IPS DF 6.9 (cell line): ENCODE measurements at regions not wholly inside any gene's neighbourhood (a gene's known extent, or its start where the extent isn't known, plus 50 kb on each side); places are given as distances from the start of the nearest gene placed in this dataset.

ENCODE experiments used
- DNase-seq: peaks from one replicate; pipeline ENCODE4 v3.0.0-alpha.2; 2013; ENCODE audit warnings: low read depth, low spot score
- H3K27ac ChIP-seq: one replicate; pipeline ENCODE4 v1.5.1; 2013; ENCODE audit warnings: low read length, control low read depth
- H3K27me3 ChIP-seq: 2 replicates; pipeline ENCODE4 v1.6.1; 2013; ENCODE audit warnings: mild to moderate bottlenecking, low read length; ENCODE audit not compliant: control insufficient read depth, insufficient read depth
- H3K36me3 ChIP-seq: 2 replicates; pipeline ENCODE4 v1.6.1; 2013; ENCODE audit warnings: low read length; ENCODE audit not compliant: control insufficient read depth, insufficient read depth
- H3K4me1 ChIP-seq: 2 replicates; pipeline ENCODE4 v1.6.1; 2013; ENCODE audit warnings: low read length; ENCODE audit not compliant: control insufficient read depth, insufficient read depth
- H3K4me3 ChIP-seq: 2 replicates; pipeline ENCODE4 v1.5.1; 2013; ENCODE audit warnings: mild to moderate bottlenecking, low read length
- H3K9me3 ChIP-seq: 2 replicates; pipeline ENCODE4 v1.6.1; 2013; ENCODE audit warnings: low read length, inconsistent platforms; ENCODE audit not compliant: control insufficient read depth, insufficient read depth
- WGBS: extraction: QIAGEN DNeasy Blood & Tissue Kit; methylation state at CpG from one replicate; pipeline ENCODE4 v1.1.7; 2013; ENCODE audit warnings: mixed read lengths, missing lambda C conversion rate; ENCODE audit not compliant: insufficient read length, insufficient coverage; 5-methylcytosine and 5-hydroxymethylcytosine counted together

DNA sequence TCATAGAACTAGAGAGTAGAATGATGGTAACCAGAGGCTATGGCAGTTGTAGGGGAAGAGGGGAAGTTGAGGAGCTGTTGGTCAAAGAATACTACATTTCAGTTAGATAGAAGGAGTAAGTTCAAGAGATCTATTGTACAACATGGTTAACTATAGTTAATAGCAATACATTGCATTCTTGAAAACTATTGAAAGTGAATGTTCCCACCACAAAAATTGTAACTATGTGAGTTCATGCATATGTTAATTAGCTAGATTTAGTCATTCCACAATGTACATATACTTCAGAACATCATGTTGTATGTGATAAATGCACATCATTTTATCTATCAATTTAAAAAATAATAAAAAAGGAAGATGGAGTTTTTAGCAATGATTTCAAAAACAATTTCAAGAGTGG, 125.3 kb upstream of the IL15 start:
- DNase-seq: no peak

DNA sequence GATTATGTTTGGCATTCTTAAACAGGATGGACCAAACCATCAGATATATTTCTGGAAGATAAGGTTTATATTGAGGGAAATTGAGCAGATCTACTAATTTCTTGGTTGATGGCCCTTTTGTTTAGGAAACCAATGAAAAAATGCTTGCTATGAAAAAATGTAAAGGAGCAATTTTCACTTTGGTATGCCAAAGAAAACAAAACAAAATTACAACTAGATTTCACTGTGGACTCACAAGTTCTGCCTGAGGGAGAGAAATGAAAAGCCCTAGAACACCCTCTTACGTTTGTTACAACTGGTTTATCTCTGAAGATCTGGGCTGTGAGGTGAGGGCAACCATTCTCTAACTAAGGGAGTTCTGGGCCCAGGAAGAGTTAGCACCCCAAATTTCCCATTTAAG, 122.5 kb upstream of the IL15 start:
- no CpG with 5 or more reads among the region's 1 CpG for WGBS
- H3K36me3 ChIP-seq: no peaks in the 10 kb centered on the region
- H3K27ac ChIP-seq: no peak overlapping the region
- H3K9me3 ChIP-seq: peaks cover 4% of the 10 kb centered on the region
- no peak for DNase-seq
- H3K4me3 ChIP-seq: no peak overlapping the region
- no peaks in the 10 kb centered on the region for H3K4me1 ChIP-seq
- no peaks in the 10 kb centered on the region for H3K27me3 ChIP-seq

More for the DNA sequence above, 125.3 kb upstream of the IL15 start:
- H3K36me3 ChIP-seq: no peaks in the 10 kb centered on the region
- H3K4me3 ChIP-seq: no peak overlapping the region
- no peaks in the 10 kb centered on the region for H3K4me1 ChIP-seq
- no peaks in the 10 kb centered on the region for H3K27me3 ChIP-seq
- H3K9me3 ChIP-seq: peaks cover 4% of the 10 kb centered on the region
- H3K27ac ChIP-seq: no peak overlapping the region

DNA sequence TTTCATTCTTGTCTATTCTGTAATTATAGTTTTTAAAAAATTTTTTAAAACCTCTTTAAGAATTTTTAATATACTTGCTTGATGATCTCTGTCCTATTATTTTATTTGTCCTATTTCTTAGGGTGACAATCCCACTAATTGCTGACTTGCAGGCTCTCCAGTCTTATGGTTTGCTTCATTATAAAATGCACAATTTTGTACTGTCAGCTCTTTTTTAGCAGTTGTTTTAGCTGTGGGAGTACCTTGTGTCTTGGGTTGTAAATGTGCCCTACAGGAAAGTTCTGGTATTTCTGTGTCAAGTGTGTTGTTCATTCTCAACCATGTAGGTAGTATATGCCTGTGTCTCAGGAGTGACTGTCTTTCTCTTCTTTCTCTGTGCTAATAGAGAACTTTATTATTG, 118.2 kb upstream of the IL15 start:
- Histone ChIP-seq H3K36me3 (no peaks in the 10 kb centered on the region), H3K9me3 (no peaks in the 10 kb centered on the region), H3K4me3 (no peak overlapping the region), H3K27ac (no peak overlapping the region), H3K27me3 (no peaks in the 10 kb centered on the region), H3K4me1 (no peaks in the 10 kb centered on the region)
- no peak for DNase-seq

DNA sequence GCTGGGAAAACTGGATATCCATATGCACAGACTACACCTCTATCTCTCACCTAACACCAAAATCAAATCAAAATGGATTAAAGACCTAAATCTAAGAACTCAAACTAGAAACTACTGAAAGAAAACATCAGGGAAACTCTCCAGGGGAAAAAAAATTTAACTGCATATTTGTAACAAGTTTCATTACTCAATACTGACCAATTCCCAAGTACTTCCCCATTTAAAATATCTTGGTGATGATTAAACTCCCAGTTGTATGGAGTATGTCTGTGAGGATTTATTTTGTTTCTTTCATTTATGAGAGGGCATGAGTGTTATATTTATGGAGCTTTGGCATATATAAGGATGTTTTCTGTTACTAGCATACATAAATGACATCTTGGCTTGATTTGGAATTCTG, 112.3 kb upstream of the IL15 start:
- Histone ChIP-seq H3K4me3 (no peak overlapping the region), H3K9me3 (no peaks in the 10 kb centered on the region), H3K4me1 (no peaks in the 10 kb centered on the region), H3K27ac (no peak overlapping the region), H3K36me3 (no peaks in the 10 kb centered on the region), H3K27me3 (no peaks in the 10 kb centered on the region)
- DNase-seq: no peak

DNA sequence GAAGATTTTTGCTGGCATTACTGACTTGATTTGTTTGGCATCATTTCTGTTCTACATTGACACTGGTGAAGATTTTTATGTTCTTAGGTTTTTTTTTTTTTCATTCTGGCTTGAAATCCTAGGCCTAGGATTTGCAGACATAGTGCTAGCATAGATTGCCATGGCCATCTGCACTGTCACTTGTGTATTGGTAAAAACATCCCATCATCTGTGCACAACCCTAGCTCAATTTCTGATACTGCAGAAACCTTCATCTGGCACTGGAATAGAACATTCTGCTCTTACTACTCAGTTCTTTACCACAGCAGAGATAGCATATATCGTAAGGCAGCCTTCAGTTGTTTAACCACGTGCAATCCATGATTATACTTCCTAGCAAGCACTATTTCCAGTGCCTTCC, 111.5 kb upstream of the IL15 start:
- Histone ChIP-seq H3K4me3 (no peak overlapping the region), H3K4me1 (no peaks in the 10 kb centered on the region), H3K27me3 (no peaks in the 10 kb centered on the region), H3K27ac (no peak overlapping the region), H3K9me3 (no peaks in the 10 kb centered on the region), H3K36me3 (no peaks in the 10 kb centered on the region)
- DNase-seq: no peak
- no CpG with 5 or more reads among the region's 2 CpGs for WGBS

DNA sequence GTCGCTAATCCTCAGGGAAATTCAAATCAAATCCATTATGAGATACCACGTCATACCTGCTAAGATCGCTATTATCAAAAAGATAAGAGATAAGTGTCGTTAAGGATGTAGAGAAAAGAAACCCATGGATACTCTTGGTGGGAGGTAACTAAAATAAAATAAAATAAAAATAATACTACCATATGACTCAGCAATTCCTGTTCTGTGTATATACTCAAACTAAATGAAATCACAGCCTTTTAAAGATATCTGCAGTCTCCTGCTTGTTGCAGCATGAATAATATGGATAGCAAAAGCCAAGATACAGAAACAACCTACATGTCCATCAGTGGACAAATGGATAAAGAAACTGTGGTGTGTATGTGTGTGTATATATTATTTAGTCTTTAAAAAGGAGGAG, 105.8 kb upstream of the IL15 start:
- H3K4me1 ChIP-seq: no peaks in the 10 kb centered on the region
- H3K4me3 ChIP-seq: no peak overlapping the region
- no peaks in the 10 kb centered on the region for H3K9me3 ChIP-seq
- H3K27me3 ChIP-seq: no peaks in the 10 kb centered on the region
- no peak for DNase-seq
- no CpG with 5 or more reads among the region's 4 CpGs for WGBS
- no peak overlapping the region for H3K27ac ChIP-seq
- H3K36me3 ChIP-seq: no peaks in the 10 kb centered on the region

DNA sequence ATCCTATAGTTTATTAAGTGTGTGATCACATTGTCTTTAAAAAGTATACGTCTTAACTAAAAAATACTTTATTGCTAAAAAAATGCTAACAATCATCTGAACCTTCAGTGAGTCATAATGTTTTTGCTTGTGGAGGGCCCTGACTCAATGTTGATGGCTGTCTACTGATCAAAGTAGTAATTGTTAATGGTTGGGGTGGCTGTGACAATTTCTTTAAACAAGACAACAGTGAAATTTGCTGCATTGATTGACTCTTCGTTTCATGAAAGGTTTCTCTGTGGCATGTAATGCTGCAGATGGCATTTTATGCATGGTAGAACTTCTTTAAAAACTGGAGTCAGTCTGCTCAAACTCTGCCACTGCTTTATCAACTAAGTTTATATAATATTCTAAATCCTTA, 101.4 kb upstream of the IL15 start:
- Histone ChIP-seq H3K27ac (no peak overlapping the region), H3K36me3 (no peaks in the 10 kb centered on the region), H3K9me3 (no peaks in the 10 kb centered on the region), H3K4me3 (no peak overlapping the region), H3K4me1 (no peaks in the 10 kb centered on the region), H3K27me3 (no peaks in the 10 kb centered on the region)
- WGBS: no CpG with 5 or more reads among the region's 2 CpGs
- no peak for DNase-seq

DNA sequence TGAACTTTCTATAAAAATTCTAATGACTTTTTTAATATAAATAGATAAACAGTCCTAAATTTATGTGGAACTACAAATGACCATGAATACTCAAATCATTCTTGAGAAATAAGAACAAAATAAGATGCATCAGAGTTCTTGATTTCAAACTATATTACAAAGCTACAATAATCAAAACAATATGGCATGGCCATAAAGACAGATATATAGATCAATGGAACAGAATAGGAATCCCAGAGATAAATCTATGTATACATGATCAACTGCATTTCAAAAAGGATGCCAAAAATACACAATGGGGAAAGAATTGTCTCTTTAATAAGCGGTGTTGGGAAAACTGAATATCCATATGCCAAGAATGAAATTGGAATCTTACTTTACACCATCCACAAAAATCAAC, 98.4 kb upstream of the IL15 start:
- no peak overlapping the region for H3K27ac ChIP-seq
- no peak for DNase-seq
- no peak overlapping the region for H3K4me3 ChIP-seq
- H3K36me3 ChIP-seq: no peaks in the 10 kb centered on the region
- WGBS: no CpG with 5 or more reads among the region's 1 CpG
- H3K27me3 ChIP-seq: no peaks in the 10 kb centered on the region
- no peaks in the 10 kb centered on the region for H3K9me3 ChIP-seq
- H3K4me1 ChIP-seq: no peaks in the 10 kb centered on the region

DNA sequence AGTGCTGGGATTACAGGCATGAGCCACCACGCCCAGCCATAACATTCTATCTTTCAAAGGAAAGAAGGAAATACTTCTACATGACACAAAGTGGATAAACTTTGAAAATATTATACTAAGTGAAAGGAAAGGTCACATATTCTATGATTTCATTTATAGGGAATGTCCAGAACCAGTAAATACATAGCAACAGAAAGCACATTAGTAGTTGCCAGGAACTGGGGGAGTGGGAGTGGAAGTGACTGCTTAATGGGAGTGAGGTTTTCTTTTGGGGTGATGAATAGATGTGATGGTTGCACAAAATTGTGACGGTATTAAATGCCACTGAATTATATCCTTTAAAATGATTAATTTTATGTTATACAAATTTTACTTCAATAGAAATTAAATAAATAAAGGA, 95.7 kb upstream of the IL15 start:
- no peak for DNase-seq
- Histone ChIP-seq H3K27ac (no peak overlapping the region), H3K9me3 (no peaks in the 10 kb centered on the region), H3K4me3 (no peak overlapping the region), H3K36me3 (no peaks in the 10 kb centered on the region), H3K4me1 (no peaks in the 10 kb centered on the region), H3K27me3 (no peaks in the 10 kb centered on the region)
- WGBS: no CpG with 5 or more reads among the region's 2 CpGs

DNA sequence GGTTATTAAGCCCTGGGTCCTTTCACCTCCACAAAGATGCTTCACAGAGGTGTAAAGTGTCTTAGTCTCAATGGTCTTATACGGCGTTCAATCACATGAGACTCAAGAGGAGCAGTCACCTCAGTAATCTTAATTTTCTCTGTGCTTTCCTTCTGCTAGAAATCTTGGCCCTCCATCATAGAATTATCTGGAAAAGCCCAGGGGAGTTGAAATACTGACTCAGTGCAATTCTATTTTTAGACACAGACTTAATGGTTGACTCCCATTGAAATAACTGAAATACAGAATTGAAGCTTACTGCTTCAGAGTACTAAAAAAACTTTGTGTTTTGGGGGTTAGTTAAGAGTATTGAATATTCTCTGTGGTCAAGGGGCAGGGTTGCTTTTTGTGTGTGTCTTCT, 94.5 kb upstream of the IL15 start:
- DNase-seq: no peak
- H3K27ac ChIP-seq: no peak overlapping the region
- no peaks in the 10 kb centered on the region for H3K4me1 ChIP-seq
- no peaks in the 10 kb centered on the region for H3K36me3 ChIP-seq
- H3K9me3 ChIP-seq: no peaks in the 10 kb centered on the region
- no peaks in the 10 kb centered on the region for H3K27me3 ChIP-seq
- H3K4me3 ChIP-seq: no peak overlapping the region
- WGBS: no CpG with 5 or more reads among the region's 2 CpGs

DNA sequence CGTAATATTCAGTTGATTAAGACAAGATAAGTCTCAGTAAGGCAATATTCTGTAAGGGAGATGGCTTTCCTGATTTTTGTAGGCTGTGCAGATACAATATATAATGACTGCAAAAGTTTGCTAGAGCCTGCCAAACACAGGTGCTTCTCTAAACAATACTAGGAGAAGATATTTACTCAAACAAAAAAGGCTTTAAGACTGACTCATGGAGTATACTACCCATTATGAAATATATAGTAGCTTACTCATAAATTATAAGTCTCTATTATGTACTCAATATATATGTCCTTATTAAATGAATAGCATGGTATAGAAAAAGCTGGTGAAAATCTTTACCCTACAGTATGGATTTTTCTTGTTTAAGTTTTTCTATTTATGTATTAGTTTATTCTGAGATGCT, 93.2 kb upstream of the IL15 start:
- Histone ChIP-seq H3K27me3 (no peaks in the 10 kb centered on the region), H3K4me1 (no peaks in the 10 kb centered on the region), H3K9me3 (no peaks in the 10 kb centered on the region), H3K36me3 (no peaks in the 10 kb centered on the region), H3K4me3 (no peak overlapping the region), H3K27ac (no peak overlapping the region)
- no CpG with 5 or more reads among the region's 1 CpG for WGBS
- no peak for DNase-seq

DNA sequence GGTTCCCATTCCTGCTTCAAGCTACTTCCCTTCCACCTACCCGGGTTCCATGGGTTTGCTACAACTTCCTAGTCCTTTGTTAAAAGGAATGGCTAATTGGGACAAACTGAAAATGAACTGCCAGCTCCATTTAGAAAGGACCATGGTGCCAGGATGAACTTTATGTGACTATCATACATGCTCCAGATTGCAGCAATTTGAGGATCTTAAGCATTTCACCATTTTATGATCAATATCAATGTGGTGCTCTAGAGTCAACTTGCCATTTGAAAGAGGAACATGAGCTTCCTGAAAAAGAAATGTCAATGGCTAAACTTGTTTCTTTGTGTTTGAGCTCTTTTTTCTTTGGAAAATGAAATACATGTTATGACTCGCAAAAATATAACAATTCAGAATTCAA, 92.7 kb upstream of the IL15 start:
- H3K9me3 ChIP-seq: no peaks in the 10 kb centered on the region
- no peaks in the 10 kb centered on the region for H3K4me1 ChIP-seq
- DNase-seq: no peak
- H3K36me3 ChIP-seq: no peaks in the 10 kb centered on the region
- H3K27me3 ChIP-seq: no peaks in the 10 kb centered on the region
- H3K4me3 ChIP-seq: no peak overlapping the region
- no peak overlapping the region for H3K27ac ChIP-seq
- WGBS: no CpG with 5 or more reads among the region's 2 CpGs
